RWPE1 (cell line): ENCODE measurements at regions not wholly inside any gene's neighbourhood (a gene's known extent, or its start where the extent isn't known, plus 50 kb on each side); places are given as distances from the start of the nearest gene placed in this dataset.
"Not testable (repeated sequence)": the region's sequence is repeated elsewhere in the genome, so short reads cannot be mapped to it uniquely, and the experiment has no call there.

ENCODE experiments used
- CTCF ChIA-PET: fragments of 350-600 bp; sonication (Branson Sonifier 250); formaldehyde crosslinking; extraction: SDS; loops from one replicate; lab custom pipeline; 2021; lab: Yijun Ruan, JAX
- POLR2A ChIA-PET: fragments of 400-600 bp; formaldehyde crosslinking; extraction: SDS; loops from one replicate; lab custom pipeline; 2020; ENCODE audit warnings: antibody characterized with exemption; ENCODE audit not compliant: low non-redundant PET; lab: Yijun Ruan, JAX
- DNase-seq: peaks from one replicate; pipeline ENCODE4 v3.0.0; 2012; ENCODE audit warnings: low spot score
- H3K27ac ChIP-seq: fragments of 450-650 bp; 2 replicates; pipeline ENCODE4 v1.5.1; 2017
- TF ChIP-seq, protein P1 (sequence below): fragments of 450-650 bp; conservative IDR thresholded peaks from 2 replicates; pipeline ENCODE4 v1.5.1; 2017; ENCODE audit warnings: low read depth, mild to moderate bottlenecking

DNA sequence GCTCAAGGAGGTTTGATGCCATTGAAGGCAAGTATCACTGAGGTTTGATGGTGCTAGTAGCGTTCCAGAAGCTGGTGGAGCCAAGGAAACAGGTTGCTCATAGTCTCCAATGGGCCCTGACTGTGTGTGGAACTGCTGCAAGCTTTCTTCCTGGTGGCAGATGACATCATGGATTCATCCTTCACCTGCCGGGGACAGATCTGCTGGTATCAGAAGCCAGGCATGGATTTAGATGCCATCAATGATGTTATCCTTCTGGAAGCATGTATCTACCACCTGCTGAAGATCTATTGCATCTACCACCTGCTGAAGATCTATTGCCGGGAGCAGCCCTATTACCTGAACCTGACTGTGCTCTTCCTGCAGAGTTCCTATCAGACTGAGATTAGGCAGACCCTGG lies 734.4 kb downstream of the PLA2G4A start:
- CTCF ChIA-PET, result no interaction called here

DNA sequence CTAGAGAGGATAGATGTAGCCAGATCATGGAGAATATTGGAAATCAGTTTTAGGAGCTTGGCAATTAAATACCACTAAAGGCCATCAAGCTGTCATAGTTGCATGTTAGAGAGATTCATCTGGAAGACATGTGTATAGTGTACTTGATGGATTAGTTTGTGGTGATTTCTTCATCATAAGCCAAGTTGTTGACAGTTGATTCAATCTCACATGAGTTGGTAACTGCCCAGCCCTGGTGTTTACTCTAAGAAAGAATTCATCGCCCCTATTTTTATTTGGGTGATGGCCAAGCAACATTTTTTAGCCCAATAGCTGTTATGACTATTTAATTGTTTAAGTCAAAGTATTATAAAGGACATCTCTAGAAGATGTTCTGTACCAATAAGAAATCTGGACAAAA lies 737.6 kb downstream of the PLA2G4A start:
- DNase-seq, result no peak
- POLR2A ChIA-PET, result no interaction called here
- no peak overlapping the region for H3K27ac ChIP-seq
- CTCF ChIA-PET, result no interaction called here
- TF ChIP-seq, protein P1, sequence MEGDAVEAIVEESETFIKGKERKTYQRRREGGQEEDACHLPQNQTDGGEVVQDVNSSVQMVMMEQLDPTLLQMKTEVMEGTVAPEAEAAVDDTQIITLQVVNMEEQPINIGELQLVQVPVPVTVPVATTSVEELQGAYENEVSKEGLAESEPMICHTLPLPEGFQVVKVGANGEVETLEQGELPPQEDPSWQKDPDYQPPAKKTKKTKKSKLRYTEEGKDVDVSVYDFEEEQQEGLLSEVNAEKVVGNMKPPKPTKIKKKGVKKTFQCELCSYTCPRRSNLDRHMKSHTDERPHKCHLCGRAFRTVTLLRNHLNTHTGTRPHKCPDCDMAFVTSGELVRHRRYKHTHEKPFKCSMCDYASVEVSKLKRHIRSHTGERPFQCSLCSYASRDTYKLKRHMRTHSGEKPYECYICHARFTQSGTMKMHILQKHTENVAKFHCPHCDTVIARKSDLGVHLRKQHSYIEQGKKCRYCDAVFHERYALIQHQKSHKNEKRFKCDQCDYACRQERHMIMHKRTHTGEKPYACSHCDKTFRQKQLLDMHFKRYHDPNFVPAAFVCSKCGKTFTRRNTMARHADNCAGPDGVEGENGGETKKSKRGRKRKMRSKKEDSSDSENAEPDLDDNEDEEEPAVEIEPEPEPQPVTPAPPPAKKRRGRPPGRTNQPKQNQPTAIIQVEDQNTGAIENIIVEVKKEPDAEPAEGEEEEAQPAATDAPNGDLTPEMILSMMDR, result no peak

More for the DNA sequence above, 734.4 kb downstream of the PLA2G4A start:
- POLR2A ChIA-PET, result no interaction called here
- H3K27ac ChIP-seq, result no peak overlapping the region
- no peak for DNase-seq
- TF ChIP-seq, protein P1, result no peak

DNA sequence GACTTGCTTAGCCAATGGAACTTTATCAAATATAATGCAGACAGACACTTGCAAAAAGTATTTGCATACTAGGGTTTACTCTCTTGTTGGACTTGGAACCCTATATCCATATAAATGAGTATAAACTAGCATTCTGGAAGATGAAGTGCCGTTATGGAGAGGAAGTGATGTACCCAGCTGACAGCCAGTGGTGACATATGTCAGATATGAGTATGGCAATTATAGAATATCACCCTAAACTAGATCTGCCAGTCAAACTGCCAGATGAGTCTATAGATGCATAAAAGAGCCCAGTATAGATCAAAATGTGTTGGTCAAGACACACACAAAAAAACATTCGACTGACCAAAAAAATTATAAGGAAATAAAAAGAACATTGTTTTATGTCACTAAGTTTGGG lies 739.3 kb downstream of the PLA2G4A start:
- ChIA-PET POLR2A (no interaction called here), CTCF (no interaction called here)
- no peak overlapping the region for H3K27ac ChIP-seq
- TF ChIP-seq, protein P1, result no peak
- no peak for DNase-seq

DNA sequence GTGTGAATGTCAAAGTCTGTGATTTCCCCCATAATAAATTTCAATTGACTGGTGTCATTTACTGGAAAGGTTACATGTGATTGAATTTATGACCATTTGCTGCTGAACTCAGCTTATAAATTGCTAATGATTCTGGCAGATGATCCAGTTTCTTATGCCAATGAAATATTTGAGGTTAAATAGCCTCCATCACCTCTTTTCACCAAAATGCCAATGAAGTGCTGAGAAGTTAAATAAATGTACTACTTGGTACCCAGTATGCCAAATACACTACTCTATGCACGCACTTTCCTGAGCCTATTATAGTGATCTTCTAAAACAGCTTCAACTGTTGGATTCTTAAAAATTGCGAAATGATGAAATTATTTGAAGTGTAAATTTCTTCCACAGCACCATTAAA lies 741.4 kb downstream of the PLA2G4A start:
- CTCF ChIA-PET, result no interaction called here
- POLR2A ChIA-PET, result no interaction called here
- TF ChIP-seq, protein P1, result no peak
- H3K27ac ChIP-seq, result no peak overlapping the region
- no peak for DNase-seq

DNA sequence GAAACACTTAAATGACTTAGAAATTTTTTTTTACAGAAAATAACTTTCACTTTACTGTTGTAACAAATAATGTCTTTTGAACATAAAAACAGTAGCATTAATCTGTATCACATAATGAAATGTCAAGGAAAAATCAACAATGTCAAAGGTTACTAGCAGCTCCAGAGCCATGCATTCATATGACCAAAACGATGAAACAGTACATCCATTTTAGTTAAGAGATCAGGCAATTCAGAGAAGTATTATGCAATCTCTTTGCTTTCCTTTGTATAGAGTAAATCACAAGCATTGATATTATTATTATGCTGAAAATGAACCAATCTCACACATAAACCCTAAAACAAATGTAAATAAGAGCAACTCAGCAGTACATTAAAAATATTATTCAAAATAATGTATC lies 748.9 kb downstream of the PLA2G4A start:
- no peak overlapping the region for H3K27ac ChIP-seq
- TF ChIP-seq, protein P1, result no peak
- ChIA-PET POLR2A (no interaction called here), CTCF (no interaction called here)
- no peak for DNase-seq

DNA sequence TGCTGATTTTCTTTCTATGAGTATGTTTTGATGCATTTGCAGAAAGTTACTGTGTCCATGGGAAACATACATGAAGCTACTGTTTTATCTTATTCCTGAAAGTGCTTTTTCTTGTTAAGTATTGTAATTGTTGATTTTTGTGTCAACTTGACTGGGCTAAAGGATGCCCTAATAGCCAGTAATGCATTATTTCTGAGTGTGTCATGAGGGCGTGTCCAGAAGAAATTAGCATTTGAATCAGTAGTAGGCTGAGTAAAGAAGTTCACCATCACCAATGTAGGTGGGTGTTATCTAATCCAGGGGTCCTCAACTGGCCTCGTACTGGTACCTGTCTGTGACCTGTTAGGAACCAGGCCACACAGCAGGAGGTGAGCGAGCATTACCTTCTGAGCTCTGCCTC lies 760.2 kb downstream of the PLA2G4A start:
- no peak for DNase-seq
- ChIA-PET CTCF (interaction anchor here (0.5 kb wide), 1 partner anchor 537 kb away, joined by 3 read pairs; no protein-coding TSS in a partner anchor), POLR2A (no interaction called here)
- no peak overlapping the region for H3K27ac ChIP-seq
- TF ChIP-seq, protein P1, result no peak

DNA sequence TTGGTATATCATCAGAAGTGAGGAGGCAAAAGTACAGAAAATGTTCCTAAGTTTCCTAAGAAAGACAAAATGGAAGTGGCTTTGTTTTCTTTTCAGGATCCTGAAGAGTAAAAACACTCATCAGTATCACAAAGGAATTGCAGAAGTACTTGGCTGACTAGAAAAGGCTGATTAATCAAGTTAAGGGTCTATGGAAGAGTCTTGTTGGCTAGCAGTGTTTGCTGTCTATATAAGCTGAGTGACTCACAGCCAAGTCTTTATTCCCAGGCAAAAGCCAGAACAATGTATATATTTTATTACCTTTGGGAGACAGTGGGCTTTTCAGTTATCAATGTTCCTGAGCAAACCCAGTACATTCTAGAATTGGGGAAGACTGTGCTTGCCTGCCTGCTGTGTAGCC lies 777.0 kb downstream of the PLA2G4A start:
- TF ChIP-seq, protein P1, result no peak
- H3K27ac ChIP-seq, result no peak overlapping the region
- DNase-seq, result no peak
- ChIA-PET POLR2A (no interaction called here), CTCF (no interaction called here)

DNA sequence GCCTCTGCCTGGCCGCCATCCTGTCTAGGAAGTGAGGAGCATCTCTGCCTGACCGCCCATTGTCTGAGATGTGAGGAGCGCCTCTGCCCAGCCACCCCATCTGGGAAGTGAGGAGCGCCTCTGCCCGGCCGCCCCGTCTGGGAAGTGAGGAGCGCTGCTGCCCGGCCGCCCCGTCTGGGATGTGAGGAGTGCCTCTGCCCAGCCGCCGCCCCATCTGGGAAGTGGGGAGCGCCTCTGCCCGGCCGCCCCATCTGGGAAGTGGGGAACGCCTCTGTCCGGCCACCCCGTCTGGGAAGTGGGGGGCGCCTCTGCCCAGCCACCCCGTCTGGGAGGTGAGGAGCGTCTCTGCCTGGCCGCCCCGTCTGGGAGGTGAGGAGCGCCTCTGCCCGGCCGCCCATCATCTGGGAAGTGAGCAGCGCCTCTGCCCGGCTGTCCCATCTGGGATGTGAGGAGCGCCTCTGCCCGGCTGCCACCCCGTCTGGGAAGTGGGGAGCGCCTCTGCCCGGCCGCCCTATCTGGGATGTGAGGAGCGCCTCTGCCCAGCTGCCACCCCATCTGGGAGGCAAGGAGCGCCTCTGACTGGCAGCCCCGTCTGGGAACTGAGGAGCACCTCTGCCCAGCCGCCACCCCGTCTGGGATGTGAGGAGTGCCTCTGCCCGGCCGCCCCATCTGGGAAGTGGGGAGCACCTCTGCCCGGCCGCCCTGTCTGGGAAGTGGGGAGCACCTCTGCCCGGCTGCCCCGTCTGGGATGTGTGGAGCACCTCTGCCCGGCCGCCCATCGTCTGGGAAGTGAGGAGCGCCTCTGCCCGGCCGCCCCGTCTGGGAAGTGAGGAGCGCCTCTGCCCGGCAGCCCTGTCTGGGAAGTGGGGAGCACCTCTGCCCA lies 787.3 kb downstream of the PLA2G4A start:
- DNase-seq, H3K27ac ChIP-seq, POLR2A ChIA-PET, CTCF ChIA-PET: not testable (repeated sequence)

DNA sequence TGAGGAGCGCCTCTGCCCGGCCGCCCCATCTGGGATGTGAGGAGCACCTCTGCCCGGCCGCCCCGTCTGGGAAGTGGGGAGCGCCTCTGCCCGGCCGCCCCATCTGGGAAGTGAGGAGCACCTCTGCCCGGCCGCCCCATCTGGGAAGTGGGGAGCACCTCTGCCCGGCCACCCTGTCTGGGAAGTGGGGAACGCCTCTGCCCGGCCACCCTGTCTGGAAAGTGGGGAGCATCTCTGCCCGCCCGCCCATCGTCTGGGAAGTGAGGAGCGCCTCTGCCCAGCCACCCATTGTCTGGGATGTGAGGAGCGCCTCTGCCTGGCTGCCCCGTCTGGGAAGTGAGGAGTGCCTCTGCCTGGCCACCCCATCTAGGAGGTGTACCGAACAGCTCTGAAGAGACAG lies 788.1 kb downstream of the PLA2G4A start:
- CTCF ChIA-PET, H3K27ac ChIP-seq, POLR2A ChIA-PET, DNase-seq: not testable (repeated sequence)
